Lower leg skin (tissue), 3 donors: ENCODE measurements at regions not wholly inside any gene's neighbourhood (a gene's known extent, or its start where the extent isn't known, plus 50 kb on each side); places are given as distances from the start of the nearest gene placed in this dataset.

ENCODE experiments used
- CTCF ChIP-seq, 3 donors: fragments of 450-650 bp; IDR thresholded peaks; one replicate each; pipeline ENCODE4 v1.5.1; 2016; ENCODE audit warnings: antibody characterized with exemption in 3 of 3, mild to moderate bottlenecking in 3 of 3, moderate library complexity in 2 of 3
- POLR2A ChIP-seq, 2 donors: fragments of 450-650 bp; IDR thresholded peaks; one replicate each; pipeline ENCODE4 v1.6.1; 2016 to 2017; ENCODE audit warnings: antibody characterized with exemption in 2 of 2, mild to moderate bottlenecking in 1 of 2, moderate library complexity in 1 of 2

- TF ChIP-seq CTCF (IDR thresholded peaks at IDR 0.05) (no peak), POLR2A (IDR thresholded peaks at IDR 0.05) (no peak)
These were observed 626.1 kb downstream of the PTPRC start for GRCh38 chr1:199264911-199265310.
